Psoas muscle (tissue), 7 donors: ENCODE measurements at regions not wholly inside any gene's neighbourhood (a gene's known extent, or its start where the extent isn't known, plus 50 kb on each side); places are given as distances from the start of the nearest gene placed in this dataset.

Experiments
- ATAC-seq, 4 donors: fragments of 200-7000 bp; cut with Tn5 transposase; one replicate each; pipeline ENCODE4 v1.9.1; 2020; ENCODE audit warnings: moderate library complexity in 3 of 4, mild to moderate bottlenecking in 2 of 4
- DNase-seq, 2 donors: peaks; one replicate each; pipeline ENCODE4 v3.0.0-alpha.2; 2020
- H3K27ac ChIP-seq: fragments of 200-600 bp; one replicate; pipeline ENCODE4 v1.8.0; 2022
- H3K27me3 ChIP-seq, 3 donors: fragments of 200-600 bp in 1 of 3; one replicate each; pipeline versions ENCODE4 v1.6.1 to v1.8.0; 2013 to 2022; ENCODE audit warnings: low read length in 2 of 3, mild to moderate bottlenecking in 2 of 3, moderate library complexity in 1 of 3; ENCODE audit not compliant: insufficient read depth in 3 of 3
- H3K36me3 ChIP-seq, 2 donors: fragments of 200-600 bp in 1 of 2; one replicate each; pipeline versions ENCODE4 v1.6.1 to v1.8.0; 2013 to 2022; ENCODE audit warnings: low read depth in 1 of 2, mild to moderate bottlenecking in 1 of 2, moderate library complexity in 1 of 2; ENCODE audit not compliant: insufficient read depth in 1 of 2
- H3K4me1 ChIP-seq: fragments of 200-600 bp; one replicate; pipeline ENCODE4 v1.8.0; 2022
- H3K4me3 ChIP-seq: fragments of 200-600 bp; one replicate; pipeline ENCODE4 v1.8.0; 2022; ENCODE audit warnings: mild to moderate bottlenecking
- H3K9me3 ChIP-seq: fragments of 200-600 bp; one replicate; pipeline ENCODE4 v1.8.0; 2022
- WGBS, 3 donors: extraction: QIAGEN DNeasy Blood & Tissue Kit; methylation state at CpG; one replicate each; pipeline versions ENCODE4 v1.1.6 to v1.1.7; 2013; 5-methylcytosine and 5-hydroxymethylcytosine counted together
- intact Hi-C, 2 donors: fragments of 100-400 bp; cut with DNase I; formaldehyde crosslinking; loops; one replicate each; pipeline versions ENCODE4 v1.11.0 to v1.14.2; 2022
- TF ChIP-seq, protein P1 (sequence below): fragments of 200-600 bp; IDR thresholded peaks from one replicate; pipeline ENCODE4 v1.8.0; 2022; ENCODE audit warnings: antibody characterized with exemption
- donor health status: healthy with polysubstance abuse.
- donor health status: DM: no; HTN: no; CAD: no; lungs with moderate emphysema.
- donor health status: Bipolar disorder and iron deficiency.
- donor health status: healthy.
- donor health status: DM: yes; HTN: yes; CAD: no.
- donor health status: DM: no; HTN: no; CAD: no.
- donor health status: DM: yes; HTN: yes; CAD: no.

GRCh38 chr19:13556552-13556951, 50.3 kb upstream of the CACNA1A start:
- H3K4me1 ChIP-seq: no peaks in the 10 kb centered on the region
- WGBS, 3 donors: 73 to 80% (median 76%) methylated on average over 9 of the region's 9 CpGs
- H3K27ac ChIP-seq: no peak overlapping the region
- intact Hi-C loops: no loop called here
- H3K4me3 ChIP-seq: no peak overlapping the region
- no peak for DNase-seq
- ATAC-seq: no peak
- no peaks in the 10 kb centered on the region for H3K36me3 ChIP-seq
- H3K27me3 ChIP-seq: peaks cover 3 to 11% (median 5%) of the 10 kb centered on the region in 3 donors
- H3K9me3 ChIP-seq: no peaks in the 10 kb centered on the region
- TF ChIP-seq, protein P1, sequence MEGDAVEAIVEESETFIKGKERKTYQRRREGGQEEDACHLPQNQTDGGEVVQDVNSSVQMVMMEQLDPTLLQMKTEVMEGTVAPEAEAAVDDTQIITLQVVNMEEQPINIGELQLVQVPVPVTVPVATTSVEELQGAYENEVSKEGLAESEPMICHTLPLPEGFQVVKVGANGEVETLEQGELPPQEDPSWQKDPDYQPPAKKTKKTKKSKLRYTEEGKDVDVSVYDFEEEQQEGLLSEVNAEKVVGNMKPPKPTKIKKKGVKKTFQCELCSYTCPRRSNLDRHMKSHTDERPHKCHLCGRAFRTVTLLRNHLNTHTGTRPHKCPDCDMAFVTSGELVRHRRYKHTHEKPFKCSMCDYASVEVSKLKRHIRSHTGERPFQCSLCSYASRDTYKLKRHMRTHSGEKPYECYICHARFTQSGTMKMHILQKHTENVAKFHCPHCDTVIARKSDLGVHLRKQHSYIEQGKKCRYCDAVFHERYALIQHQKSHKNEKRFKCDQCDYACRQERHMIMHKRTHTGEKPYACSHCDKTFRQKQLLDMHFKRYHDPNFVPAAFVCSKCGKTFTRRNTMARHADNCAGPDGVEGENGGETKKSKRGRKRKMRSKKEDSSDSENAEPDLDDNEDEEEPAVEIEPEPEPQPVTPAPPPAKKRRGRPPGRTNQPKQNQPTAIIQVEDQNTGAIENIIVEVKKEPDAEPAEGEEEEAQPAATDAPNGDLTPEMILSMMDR: no peak
